GM18909 (cell line): ENCODE measurements at regions not wholly inside any gene's neighbourhood (a gene's known extent, or its start where the extent isn't known, plus 50 kb on each side); places are given as distances from the start of the nearest gene placed in this dataset.

Source experiments
- ATAC-seq: cut with Tn5 transposase; IDR thresholded peaks from one replicate; pipeline ENCODE4 v1.9.1; 2021; ENCODE audit warnings: mild to moderate bottlenecking; ENCODE audit not compliant: unreplicated experiment, poor library complexity

GRCh38 chr6:76330031-76330430 lies 257.6 kb upstream of the IMPG1 start:
- no peak for ATAC-seq

GRCh38 chr6:76326871-76327270 lies 254.4 kb upstream of the IMPG1 start:
- no peak for ATAC-seq
